GM19467 (cell line): ENCODE measurements at regions not wholly inside any gene's neighbourhood (a gene's known extent, or its start where the extent isn't known, plus 50 kb on each side); places are given as distances from the start of the nearest gene placed in this dataset.

Experiments used
- ATAC-seq: cut with Tn5 transposase; IDR thresholded peaks from one replicate; pipeline ENCODE4 v1.9.1; 2021; ENCODE audit warnings: mild to moderate bottlenecking, moderate library complexity; ENCODE audit not compliant: unreplicated experiment

GRCh38 chr1:8204826-8205225, 113.1 kb upstream of the SLC45A1 start:
- ATAC-seq: no peak

DNA sequence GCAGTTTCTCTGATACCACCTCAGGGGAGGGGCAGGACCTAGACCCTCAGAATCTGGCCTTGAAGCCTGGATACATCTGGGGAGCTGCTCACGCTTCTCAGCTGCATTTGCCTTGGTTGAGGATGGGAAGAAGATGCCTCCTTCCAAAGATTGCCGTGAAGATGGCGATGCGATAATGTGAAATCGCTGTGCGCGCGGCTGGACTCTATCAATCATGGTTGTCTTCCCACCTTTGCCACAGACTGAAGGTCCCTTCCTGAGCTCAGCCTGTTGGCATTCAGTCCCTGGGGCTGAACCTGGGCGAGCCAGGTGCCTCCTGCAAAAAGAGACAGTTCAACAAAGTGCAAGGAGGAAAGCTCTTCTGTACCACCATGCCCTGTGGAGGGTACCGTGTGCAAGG, 114.4 kb upstream of the SLC45A1 start:
- no peak for ATAC-seq

- no peak for ATAC-seq
These were observed 114.9 kb upstream of the SLC45A1 start for GRCh38 chr1:8203056-8203455.

DNA sequence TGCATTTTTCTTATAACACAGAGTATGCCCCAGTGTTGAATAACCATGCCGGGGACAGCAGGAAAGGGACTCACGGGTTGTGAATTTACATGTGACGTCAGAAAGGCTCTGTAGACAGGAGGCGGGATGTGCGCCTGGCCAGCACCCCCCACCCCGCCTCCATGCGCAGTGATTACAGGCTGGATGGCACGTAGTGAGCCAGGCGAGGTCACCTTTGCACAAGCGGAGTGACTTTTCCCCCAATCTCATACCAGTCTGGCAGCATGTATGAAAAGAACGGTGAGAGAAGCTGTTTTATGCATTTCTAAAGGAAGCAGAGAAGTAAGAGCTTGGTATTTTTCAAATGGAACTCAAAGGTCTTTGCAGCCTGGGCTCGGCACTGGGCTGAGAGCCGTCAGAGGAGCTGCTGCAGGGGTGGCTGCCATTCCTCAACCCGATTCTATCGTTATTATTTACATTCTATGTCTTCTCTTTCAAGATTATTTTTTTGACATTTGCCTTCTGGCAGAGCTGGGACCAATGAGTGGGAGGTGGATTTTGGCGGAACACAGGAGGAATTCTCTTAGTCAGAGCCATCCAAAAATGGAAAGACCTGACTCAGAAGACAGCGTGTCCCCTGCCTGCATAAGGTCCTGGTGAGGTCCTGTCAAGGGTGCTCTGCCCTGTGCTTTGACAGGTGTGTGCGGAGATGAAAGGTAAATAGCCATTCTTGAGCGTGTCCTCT, 115.6 kb upstream of the SLC45A1 start:
- no peak for ATAC-seq

GRCh38 chr1:8201331-8201861, 116.5 kb upstream of the SLC45A1 start:
- ATAC-seq: no peak

DNA sequence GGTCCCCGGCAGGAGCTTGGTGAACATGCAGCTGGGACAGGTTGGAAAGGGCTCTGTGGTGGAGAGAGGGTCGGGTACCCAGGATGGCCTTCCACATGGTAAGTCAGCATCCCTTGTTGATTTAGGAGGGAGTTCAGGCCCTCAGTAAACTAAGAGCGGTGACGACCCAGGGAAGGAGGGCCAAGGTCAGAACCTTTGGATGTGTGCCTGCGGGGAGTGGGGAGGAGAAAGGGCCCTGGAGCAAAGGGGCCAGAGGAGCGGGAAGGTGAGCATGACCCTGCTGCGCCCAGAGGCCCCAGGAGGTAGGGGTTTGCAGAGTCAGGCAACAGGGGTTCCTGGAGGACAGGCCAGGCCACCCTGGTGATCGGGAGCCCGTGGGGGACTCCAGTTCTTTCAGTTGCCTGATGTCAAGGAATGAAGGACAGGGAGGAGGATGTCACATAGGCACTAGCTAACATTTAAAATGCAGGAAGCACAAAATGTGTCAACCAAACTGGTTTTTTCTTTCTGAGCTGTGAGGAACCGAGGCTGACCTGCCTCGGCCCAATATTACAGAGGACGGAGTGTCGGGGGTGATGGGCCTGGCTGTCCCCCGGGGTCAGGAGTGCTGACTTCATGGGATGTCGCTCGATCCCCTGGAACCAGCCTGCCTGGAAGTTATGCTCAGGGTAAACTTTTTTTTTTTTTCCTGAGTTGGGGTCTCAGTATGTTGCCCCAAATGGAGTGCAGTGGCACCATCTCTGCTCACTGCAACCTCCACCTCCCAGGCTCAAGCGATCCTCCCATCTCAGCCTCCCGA, 117.4 kb upstream of the SLC45A1 start:
- no peak for ATAC-seq

DNA sequence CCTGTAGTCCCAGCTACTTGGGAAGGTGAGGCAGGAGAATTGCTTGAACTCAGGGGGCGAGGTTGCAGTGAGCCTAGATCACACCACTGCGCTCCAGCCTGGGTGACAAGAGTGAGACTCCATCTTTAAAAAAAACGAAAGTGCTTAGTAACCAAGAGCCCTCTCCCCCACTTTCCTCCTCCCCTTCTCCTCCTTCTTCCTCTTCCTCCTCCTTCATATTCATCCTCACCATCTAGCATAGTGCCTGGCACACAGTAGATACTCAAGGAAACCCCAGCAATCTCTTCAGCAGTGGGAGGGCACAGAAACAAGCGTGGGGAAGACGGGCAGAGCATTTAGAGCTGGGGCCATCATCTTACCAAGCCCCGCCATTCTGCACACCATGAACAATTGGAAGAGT, 119.4 kb upstream of the SLC45A1 start:
- no peak for ATAC-seq

GRCh38 chr1:8197493-8198282, 120.2 kb upstream of the SLC45A1 start:
- no peak for ATAC-seq

- ATAC-seq: no peak
These were observed 123.3 kb upstream of the SLC45A1 start for GRCh38 chr1:8194481-8195227.

- ATAC-seq: no peak
These were observed 124.0 kb upstream of the SLC45A1 start for GRCh38 chr1:8193840-8194406.

DNA sequence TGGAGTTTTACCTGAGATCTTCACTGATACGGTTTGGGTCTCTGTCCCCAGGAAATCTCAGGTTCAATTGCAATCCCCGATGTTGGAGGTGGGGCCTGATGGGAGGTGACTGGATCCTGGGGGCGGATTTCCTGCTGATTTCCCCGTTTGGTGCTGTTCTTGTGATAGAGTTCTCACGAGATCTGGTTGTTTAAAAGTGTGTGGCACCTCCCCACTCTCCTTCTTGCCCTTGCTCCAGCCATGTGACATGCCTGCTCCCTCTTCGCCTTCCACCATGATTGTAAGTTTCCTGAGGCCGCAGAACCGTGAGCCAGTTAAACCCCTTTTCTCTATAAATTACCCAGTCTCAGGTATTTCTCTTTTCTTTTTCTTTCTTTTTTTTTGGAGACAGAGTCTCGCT, 126.4 kb upstream of the SLC45A1 start:
- ATAC-seq: no peak

- no peak for ATAC-seq
These were observed 127.9 kb upstream of the SLC45A1 start for GRCh38 chr1:8189931-8190483.

DNA sequence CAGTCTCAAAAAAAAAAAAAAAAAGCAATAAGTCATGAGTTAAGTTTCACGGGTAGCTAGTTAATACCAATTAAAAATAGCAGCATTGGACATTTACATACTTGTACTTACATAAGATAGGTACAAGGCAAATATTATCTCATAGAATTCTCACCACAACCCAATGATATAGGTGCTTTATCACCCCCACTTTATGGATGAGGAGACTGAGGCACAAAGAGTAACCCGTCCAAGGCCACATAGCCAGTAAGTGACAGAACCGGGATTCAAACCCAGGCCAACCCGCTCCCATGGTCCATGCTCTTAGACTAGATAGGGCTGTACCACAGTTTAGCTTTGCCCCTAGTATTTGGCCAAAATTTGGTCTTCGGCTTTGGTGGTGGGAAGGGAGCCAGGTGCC, 132.5 kb upstream of the SLC45A1 start:
- ATAC-seq: no peak

DNA sequence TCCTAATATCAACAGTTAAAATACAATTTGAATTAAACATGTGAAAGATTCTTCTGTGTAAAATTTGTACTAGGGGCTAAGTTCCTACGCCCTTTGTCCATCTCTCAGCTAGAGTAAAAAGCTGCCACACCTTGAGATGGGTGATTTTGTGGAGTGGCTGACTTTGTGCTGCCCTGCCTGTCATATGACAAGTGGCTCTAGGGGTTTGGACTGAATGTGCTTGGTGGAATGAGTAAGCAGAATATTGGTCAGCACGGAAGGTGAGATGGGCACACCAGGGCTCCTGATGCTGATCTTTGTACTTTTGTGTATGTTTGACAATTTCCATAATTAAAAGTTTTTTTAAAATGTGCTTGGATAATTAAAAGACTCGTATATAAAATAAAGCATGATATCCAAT, 133.6 kb upstream of the SLC45A1 start:
- ATAC-seq: no peak

- ATAC-seq: no peak
These were observed 135.7 kb upstream of the SLC45A1 start for GRCh38 chr1:8182034-8182761.

DNA sequence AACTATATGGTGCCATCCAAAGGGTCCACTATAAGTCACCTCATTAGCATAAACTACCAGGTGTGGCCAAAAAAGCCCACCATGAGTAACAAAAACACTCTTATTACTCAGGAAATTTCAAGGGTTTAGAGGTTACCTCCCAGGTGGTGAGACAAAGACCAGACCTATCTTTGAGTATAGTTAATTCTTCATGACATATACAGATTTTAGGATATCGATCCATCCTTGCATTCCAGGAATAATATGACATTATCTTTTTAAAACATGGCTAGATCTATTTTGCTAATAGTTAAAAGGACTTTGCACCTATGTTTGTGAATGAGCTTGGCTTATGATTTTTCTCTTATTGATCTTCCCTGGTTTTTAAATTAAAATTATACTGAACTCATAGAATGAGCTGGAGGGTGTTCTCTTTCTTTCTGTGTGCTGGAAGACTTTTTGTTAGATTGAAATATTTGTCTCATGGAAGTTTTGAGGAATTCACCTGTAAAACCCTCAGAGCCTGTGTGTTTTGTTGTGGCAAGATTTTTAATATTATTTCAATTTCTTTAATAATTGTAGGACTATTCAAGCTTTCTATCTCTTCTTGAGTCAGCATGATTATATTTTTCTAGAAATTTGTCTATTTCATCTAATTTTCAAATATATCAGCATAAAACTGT, 138.7 kb upstream of the SLC45A1 start:
- no peak for ATAC-seq

GRCh38 chr1:8176279-8176678, 141.6 kb upstream of the SLC45A1 start:
- no peak for ATAC-seq

GRCh38 chr1:8174807-8175206, 143.1 kb upstream of the SLC45A1 start:
- no peak for ATAC-seq
